Thyroid gland (tissue), 4 donors: ENCODE measurements at regions not wholly inside any gene's neighbourhood (a gene's known extent, or its start where the extent isn't known, plus 50 kb on each side); places are given as distances from the start of the nearest gene placed in this dataset.

ENCODE experiments used
- DNase-seq, 2 donors: peaks; one replicate each; pipeline ENCODE4 v3.0.0-alpha.2; 2019
- H3K27ac ChIP-seq, 3 donors: fragments of 200-600 bp; sonication (generic); 1 replicate in 2 of 3; 2 replicates in 1 of 3; pipeline ENCODE4 v1.5.1; 2016 to 2019; ENCODE audit warnings: mild to moderate bottlenecking in 1 of 3, moderate library complexity in 1 of 3
- H3K27me3 ChIP-seq: fragments of 200-600 bp; sonication (generic); one replicate; pipeline ENCODE4 v1.5.1; 2019
- H3K36me3 ChIP-seq, 2 donors: fragments of 200-600 bp; sonication (generic); one replicate each; pipeline ENCODE4 v1.5.1; 2016 to 2019
- H3K4me1 ChIP-seq, 2 donors: fragments of 200-600 bp; sonication (generic); one replicate each; pipeline ENCODE4 v1.5.1; 2017 to 2019
- H3K4me3 ChIP-seq, 3 donors: fragments of 200-600 bp; sonication (generic); replicated peaks in 1 of 3; 1 replicate in 2 of 3; 2 replicates in 1 of 3; pipeline ENCODE4 v1.5.1; 2016; ENCODE audit warnings: mild to moderate bottlenecking in 1 of 3
- H3K9me3 ChIP-seq: fragments of 200-600 bp; sonication (generic); one replicate; pipeline ENCODE4 v1.5.1; 2017
- CTCF ChIP-seq, 6 experiments: fragments of 200-600 bp in 3 of 6; fragments of 450-650 bp in 3 of 6; sonication (generic) in 3 of 6; IDR thresholded peaks; one replicate each; pipeline ENCODE4 v1.5.1; 2016 to 2019; ENCODE audit warnings: antibody characterized with exemption in 6 of 6, mild to moderate bottlenecking in 2 of 6, inconsistent platforms in 1 of 6, moderate library complexity in 1 of 6
- POLR2A ChIP-seq, 2 donors: fragments of 450-650 bp; IDR thresholded peaks; one replicate each; pipeline ENCODE4 v1.6.1; 2017; ENCODE audit warnings: antibody characterized with exemption in 2 of 2, mild to moderate bottlenecking in 2 of 2, moderate library complexity in 1 of 2
- WGBS, 2 donors: methylation state at CpG; one replicate each; pipeline ENCODE4 v1.1.5; 2017; 5-methylcytosine and 5-hydroxymethylcytosine counted together
- intact Hi-C: fragments of 100-400 bp; cut with DNase I; formaldehyde crosslinking; loops from one replicate; pipeline ENCODE4 v1.15.1; 2023

GRCh38 chr2:175363699-175364098, 182.2 kb upstream of the ATP5MC3 start:
- H3K27me3 ChIP-seq, result no peaks in the 10 kb centered on the region
- WGBS, 2 donors, result 49 to 51% methylated on average over 5 of the region's 5 CpGs
- no peak overlapping the region for H3K4me3 ChIP-seq
- no peak for DNase-seq
- H3K9me3 ChIP-seq, result no peaks in the 10 kb centered on the region
- intact Hi-C loops, result loop anchor here (10.0 kb wide), 1 partner anchor 721 kb away; the partner anchor contains the start of gene EVX2
- TF ChIP-seq CTCF (IDR thresholded peaks at IDR 0.05) (no peak), POLR2A (IDR thresholded peaks at IDR 0.05) (no peak)
- no peaks in the 10 kb centered on the region for H3K36me3 ChIP-seq
- no peaks in the 10 kb centered on the region for H3K4me1 ChIP-seq
- no peak overlapping the region for H3K27ac ChIP-seq

- DNase-seq, result no peak
- Histone ChIP-seq H3K4me1 (no peaks in the 10 kb centered on the region), H3K4me3 (no peak overlapping the region), H3K9me3 (no peaks in the 10 kb centered on the region), H3K36me3 (no peaks in the 10 kb centered on the region), H3K27ac (no peak overlapping the region), H3K27me3 (no peaks in the 10 kb centered on the region)
- intact Hi-C loops, result loop anchor here (10.0 kb wide), 1 partner anchor 722 kb away; the partner anchor contains the start of gene EVX2
- 87 to 88% methylated on average over 4 of the region's 4 CpGs for WGBS, 2 donors
- TF ChIP-seq POLR2A (IDR thresholded peaks at IDR 0.05), result no peak
- TF ChIP-seq CTCF (IDR thresholded peaks at IDR 0.05), result no peak
Measured at GRCh38 chr2:175362331-175362730, 180.8 kb upstream of the ATP5MC3 start.

GRCh38 chr2:175359710-175360109, 178.2 kb upstream of the ATP5MC3 start:
- intact Hi-C loops, result loop anchor here (10.0 kb wide), 1 partner anchor 725 kb away; the partner anchor contains the start of gene EVX2
- WGBS, 2 donors, result 82 to 91% methylated on average over 3 of the region's 3 CpGs

GRCh38 chr2:175356901-175357300, 175.4 kb upstream of the ATP5MC3 start:
- no peak overlapping the region for H3K4me3 ChIP-seq
- no peaks in the 10 kb centered on the region for H3K9me3 ChIP-seq
- DNase-seq, result no peak
- no peak overlapping the region for H3K27ac ChIP-seq
- H3K36me3 ChIP-seq, result no peaks in the 10 kb centered on the region
- no peak for TF ChIP-seq POLR2A (IDR thresholded peaks at IDR 0.05)
- TF ChIP-seq CTCF (IDR thresholded peaks at IDR 0.05), result no peak
- intact Hi-C loops, result no loop called here
- 88 to 94% methylated on average over 4 of the region's 4 CpGs for WGBS, 2 donors
- no peaks in the 10 kb centered on the region for H3K27me3 ChIP-seq
- H3K4me1 ChIP-seq, result no peaks in the 10 kb centered on the region

More at GRCh38 chr2:175359710-175360109, 178.2 kb upstream of the ATP5MC3 start:
- Histone ChIP-seq H3K9me3 (no peaks in the 10 kb centered on the region), H3K27ac (no peak overlapping the region), H3K4me1 (no peaks in the 10 kb centered on the region), H3K4me3 (no peak overlapping the region), H3K36me3 (no peaks in the 10 kb centered on the region), H3K27me3 (no peaks in the 10 kb centered on the region)
- TF ChIP-seq POLR2A (IDR thresholded peaks at IDR 0.05) (no peak), CTCF (IDR thresholded peaks at IDR 0.05) (no peak)
- DNase-seq, result no peak

GRCh38 chr2:175355246-175355645, 173.7 kb upstream of the ATP5MC3 start:
- TF ChIP-seq CTCF (IDR thresholded peaks at IDR 0.05) (no peak), POLR2A (IDR thresholded peaks at IDR 0.05) (no peak)
- no peaks in the 10 kb centered on the region for H3K9me3 ChIP-seq
- H3K4me3 ChIP-seq, result no peak overlapping the region
- intact Hi-C loops, result no loop called here
- H3K36me3 ChIP-seq, result no peaks in the 10 kb centered on the region
- 95 to 97% methylated on average over 3 of the region's 3 CpGs for WGBS, 2 donors
- H3K27ac ChIP-seq, result no peak overlapping the region
- no peaks in the 10 kb centered on the region for H3K27me3 ChIP-seq
- H3K4me1 ChIP-seq, result no peaks in the 10 kb centered on the region
- no peak for DNase-seq
